DOHH2 (cell line): ENCODE measurements at regions not wholly inside any gene's neighbourhood (a gene's known extent, or its start where the extent isn't known, plus 50 kb on each side); places are given as distances from the start of the nearest gene placed in this dataset.

Experiments used
- CTCF ChIP-seq: fragments of 200-600 bp; sonication (generic); IDR thresholded peaks from one replicate; pipeline ENCODE4 v1.5.1; 2014; ENCODE audit warnings: antibody characterized with exemption, mild to moderate bottlenecking, low read depth, low read length; ENCODE audit not compliant: poor library complexity, severe bottlenecking
- EZH2phosphoT487 ChIP-seq: fragments of 200-600 bp; sonication (generic); IDR thresholded peaks from 2 replicates; pipeline ENCODE4 v1.6.1; 2017; ENCODE audit warnings: borderline replicate concordance, mild to moderate bottlenecking, antibody characterized with exemption, low read length, moderate library complexity, mixed read lengths

GRCh38 chr2:10234409-10235094, 68.2 kb upstream of the HPCAL1 start:
- TF ChIP-seq EZH2phosphoT487: no peak
- no peak for TF ChIP-seq CTCF
